GM19238 (cell line): ENCODE measurements at regions not wholly inside any gene's neighbourhood (a gene's known extent, or its start where the extent isn't known, plus 50 kb on each side); places are given as distances from the start of the nearest gene placed in this dataset.
"Not testable (repeated sequence)": the region's sequence is repeated elsewhere in the genome, so short reads cannot be mapped to it uniquely, and the experiment has no call there.

Experiments used
- DNase-seq: peaks from one replicate; pipeline ENCODE4 v3.0.0; 2011; ENCODE audit warnings: low spot score; ENCODE audit not compliant: insufficient read length

DNA sequence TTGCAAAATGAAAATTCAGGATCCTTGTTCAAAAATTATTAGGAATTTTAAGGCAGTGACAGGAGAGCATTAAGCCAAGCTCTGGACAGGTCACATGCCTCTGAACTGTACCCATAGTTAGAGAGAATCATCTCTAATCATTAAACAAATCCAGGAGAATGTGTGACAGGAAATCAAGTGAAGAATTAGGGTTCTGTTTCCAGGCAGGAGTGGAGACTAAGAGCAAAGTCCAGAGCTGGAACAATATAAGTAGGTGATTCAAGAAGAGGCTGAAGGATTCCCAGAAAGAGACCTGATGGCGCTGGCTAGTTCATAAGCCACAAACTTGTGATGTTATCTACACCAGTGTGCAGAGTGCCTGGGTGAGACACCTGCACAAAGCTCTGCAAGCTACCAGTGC lies 104.6 kb upstream of the PRKG2 start:
- DNase-seq = no peak

DNA sequence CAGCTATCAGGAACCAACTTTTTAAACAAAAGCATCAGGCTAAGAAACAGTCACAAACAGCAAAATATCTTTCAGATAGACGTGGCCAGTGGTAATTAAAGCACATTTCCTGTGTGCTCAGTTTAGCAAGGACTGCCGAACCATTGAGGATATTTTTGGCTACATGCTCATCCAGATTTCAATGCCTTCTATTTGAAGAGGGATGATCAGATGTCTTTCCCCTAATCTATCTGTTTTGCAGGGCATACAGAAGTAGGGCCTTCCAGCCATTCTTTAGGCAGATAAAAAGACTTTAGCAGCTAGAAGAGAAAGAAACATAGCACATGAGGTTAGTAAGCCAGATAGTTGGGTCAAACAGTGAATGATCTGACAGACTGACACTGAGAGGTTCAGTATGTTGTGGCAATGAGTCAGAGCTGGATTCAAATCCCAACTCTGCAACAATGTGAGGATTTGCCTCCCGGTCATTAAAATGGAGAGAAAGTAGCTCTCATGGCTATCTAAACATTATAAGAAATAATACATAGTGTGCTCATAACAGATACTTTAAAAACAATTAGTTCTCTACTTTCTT lies 100.0 kb upstream of the PRKG2 start:
- no peak for DNase-seq

DNA sequence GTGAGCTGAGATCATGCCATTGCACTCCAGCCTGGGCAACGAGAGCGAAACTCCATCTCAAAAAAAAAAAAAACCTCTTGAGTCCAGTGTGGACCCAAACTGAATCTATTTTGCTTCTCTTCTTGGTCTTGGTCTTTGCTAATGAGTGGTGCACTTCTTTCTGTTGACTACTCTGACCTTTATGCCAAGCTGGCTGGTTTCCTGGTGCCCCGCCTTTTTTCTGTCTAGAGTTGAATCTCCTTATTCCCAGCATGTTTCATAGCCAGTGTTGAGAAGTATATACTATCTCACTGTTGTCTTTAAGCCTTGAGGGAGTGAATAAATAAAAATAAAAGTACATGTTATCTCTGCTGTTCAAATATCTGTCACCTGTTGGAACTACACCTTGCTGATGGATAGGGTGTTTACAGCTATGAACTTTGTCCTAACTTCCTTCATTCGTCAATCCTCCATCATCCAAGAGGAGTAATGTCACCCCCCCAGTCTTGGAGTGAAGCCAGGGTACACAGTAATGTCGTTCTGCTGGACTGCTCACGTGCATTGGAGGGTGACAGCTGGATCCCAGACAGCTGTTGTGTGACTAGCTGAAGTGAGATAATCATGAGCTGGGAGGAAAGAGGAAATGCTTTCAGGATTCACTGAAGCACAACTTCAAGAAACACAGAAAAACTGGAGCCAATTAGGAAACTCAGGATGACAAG lies 99.3 kb upstream of the PRKG2 start:
- no peak for DNase-seq

DNA sequence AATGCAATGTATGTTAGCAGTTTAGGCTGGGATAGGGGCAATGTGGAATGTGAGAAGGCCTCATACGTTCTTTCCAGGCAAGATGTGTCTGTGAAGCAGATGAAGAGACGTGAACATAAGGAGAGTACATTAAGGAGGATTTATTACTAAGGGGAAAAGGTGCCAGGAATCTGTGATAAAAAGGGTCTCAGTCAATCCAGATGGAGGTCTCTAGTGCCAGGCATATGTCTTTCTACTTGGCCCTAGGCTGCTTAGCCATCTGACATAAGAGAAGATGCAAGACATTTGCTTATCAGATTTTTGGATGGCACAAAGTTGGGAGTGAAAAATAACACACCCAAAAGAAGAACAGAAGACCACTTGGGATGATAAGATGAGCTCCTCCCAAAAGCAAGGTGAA lies 93.0 kb upstream of the PRKG2 start:
- no peak for DNase-seq

DNA sequence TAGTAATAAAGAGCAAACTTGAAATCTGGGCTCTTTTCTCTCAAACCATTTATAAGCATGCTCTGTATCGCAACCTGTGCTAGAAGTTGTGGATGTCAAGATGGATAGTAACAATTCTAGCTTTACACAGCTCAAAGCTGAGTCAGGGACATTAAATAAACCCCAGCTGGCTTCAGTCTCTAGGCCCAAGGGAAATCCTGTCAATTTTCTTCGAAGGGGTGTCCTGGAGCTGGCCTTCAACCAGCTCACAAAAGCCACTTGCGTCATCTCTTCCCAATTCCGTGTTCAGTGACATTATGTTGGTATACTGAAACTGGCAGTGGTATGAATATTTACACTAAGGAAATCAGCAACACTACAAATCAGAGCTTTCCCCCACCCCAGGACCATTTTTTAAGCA lies 89.8 kb upstream of the PRKG2 start:
- no peak for DNase-seq

DNA sequence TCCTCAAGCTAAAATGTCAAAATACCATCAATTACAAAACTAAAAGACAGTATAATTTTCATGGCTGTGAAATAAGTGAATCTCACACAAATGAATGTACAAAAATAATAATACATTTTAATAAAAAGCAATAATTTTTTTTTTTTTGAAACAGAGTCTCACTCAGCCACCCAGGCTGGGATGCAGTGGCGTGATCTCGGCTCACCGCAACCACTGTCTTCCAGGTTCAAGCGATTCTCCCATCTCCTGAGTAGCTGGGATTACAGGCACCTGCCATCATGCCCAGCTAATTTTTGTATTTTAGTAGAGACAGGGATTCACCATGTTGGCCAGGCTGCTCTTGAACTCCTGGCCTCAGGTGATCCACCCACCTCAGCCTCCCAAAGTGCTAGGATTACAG lies 85.3 kb upstream of the PRKG2 start:
- not testable (repeated sequence) for DNase-seq

DNA sequence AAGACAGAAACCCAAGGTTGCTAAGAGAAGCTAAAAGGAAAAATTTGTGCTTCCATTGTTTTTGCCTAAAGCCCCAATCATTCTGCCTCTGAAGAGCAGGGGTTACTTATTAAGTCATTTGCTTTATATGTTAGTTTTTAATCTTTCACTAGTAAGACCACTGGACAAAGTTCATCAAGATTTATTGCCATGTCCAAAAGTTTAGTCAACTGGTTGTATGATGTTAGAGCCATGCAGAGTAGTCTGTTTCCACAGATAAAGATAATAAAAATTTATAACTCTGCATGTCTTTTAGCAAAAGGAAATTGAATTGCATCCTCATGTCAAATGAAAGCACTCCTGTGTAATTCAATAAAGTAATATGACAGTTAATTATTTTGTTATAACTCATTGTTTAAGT lies 75.8 kb upstream of the PRKG2 start:
- DNase-seq = no peak

DNA sequence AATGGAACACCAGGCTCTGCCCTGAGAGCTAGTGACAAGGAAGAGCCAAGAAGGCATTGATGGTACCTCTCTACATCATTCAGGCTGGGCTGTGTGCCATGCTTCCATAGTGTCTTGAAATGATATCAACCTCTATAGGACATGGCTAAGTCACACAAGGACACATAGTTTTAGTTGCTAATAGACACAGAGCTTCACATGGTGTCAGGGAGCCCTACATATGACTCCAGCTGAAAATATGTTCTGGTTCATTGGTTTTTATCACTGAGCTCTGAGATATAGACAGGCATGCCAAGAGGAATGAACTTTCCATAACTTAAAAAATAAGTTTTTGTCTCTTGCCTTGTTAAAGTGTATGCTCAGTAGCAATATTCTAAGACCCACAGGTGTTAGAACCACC lies 72.1 kb upstream of the PRKG2 start:
- no peak for DNase-seq

DNA sequence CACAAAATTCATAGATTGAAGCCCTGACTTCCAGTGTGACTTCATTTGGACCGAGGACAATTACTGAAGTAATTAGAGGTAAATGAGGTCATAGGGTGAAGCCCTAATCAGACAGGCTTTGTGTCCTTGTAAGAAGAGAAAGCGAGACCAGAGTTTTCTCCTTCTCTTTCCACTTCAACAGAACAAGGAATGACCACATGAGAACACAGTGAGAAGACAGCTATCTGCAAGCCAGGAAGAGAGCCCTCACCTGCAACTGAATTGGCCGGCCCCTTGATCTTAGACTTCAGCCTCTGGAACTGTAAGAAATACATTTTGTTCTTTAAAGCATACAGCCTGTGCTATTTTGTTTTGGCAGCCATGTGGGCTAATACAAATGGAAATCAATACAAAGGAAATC lies 67.1 kb upstream of the PRKG2 start:
- no peak for DNase-seq

DNA sequence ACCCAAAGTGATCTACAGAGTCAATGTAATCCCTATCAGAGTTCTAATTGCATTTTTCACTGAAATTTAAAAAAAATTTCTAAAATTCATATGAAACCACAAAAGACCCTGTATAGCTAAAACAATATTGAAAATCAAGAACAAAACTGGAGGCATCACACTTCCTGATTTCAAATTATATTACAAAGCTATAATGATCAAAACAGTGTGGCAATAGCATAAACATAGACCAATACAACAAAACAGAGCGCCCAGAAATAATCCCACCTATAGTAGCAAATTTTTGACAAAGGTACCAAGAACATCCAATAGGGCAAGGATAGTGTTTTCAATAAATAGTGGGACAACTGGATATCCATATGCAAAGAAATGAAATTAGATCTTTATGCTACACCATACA lies 59.4 kb upstream of the PRKG2 start:
- DNase-seq = no peak

DNA sequence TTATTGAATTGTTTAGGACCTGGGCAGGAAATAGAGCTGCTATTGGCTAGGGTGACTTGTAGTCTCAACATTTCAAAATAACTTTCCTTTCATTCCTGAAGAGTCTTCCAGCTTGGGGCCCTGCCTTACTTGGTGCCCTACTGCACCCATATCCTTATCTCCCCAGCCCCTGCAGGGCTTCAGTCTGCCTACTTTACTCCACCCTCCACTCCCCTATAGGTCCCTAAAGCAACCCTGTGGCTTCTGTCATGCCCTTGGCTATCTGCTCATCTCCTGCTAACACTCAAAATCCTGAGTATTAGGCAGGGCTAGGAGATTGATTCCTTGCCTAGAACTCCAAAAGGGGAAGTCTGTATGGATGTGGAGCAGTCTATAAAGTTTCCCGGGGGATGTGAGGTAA lies 57.6 kb upstream of the PRKG2 start:
- DNase-seq = no peak
